ENCODE measurements at regions not wholly inside any gene's neighbourhood (a gene's known extent, or its start where the extent isn't known, plus 50 kb on each side); places are given as distances from the start of the nearest gene placed in this dataset.

DNA sequence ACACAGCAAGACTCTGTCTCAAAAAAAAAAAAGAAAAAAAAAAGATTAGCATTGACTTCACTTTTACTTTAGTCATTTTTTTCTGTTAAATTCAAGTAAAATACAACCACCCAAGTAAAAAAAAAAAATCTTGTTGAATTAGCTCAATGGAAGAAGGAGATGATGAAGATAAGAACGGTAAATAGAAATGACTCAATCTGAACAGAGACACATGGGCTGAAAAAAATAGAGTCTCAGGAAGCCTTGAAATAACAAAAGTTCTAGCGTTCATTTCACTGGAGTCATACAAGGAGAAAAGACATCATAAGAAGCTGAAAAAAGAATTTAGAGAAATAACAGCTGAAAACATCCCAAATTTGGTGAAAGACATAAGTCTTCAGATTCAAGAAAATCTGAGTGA, 75.5 kb downstream of the CASP3 start:
- H3K9me2 ChIP-seq (ENCODE audit: insufficient read depth, low read length), result no peaks in the 10 kb centered on the region
- H3K9ac ChIP-seq (ENCODE audit: low read length), result no peak overlapping the region

GRCh38 chr4:184568770-184569169, 80.5 kb downstream of the CASP3 start:
- H3K36me3 ChIP-seq (ENCODE audit: insufficient read depth, low read length), result no peaks in the 10 kb centered on the region
- H3K79me2 ChIP-seq (replicated peaks; ENCODE audit: insufficient read depth, low read length), result no peaks in the 10 kb centered on the region

More for the DNA sequence above, 75.5 kb downstream of the CASP3 start:
- Histone ChIP-seq H3K79me2 (replicated peaks; ENCODE audit: insufficient read depth, low read length) (no peaks in the 10 kb centered on the region), H2AFZ (ENCODE audit: low read depth, low read length) (no peak overlapping the region), H3K27me3 (ENCODE audit: insufficient read depth, low read depth, low read length) (no peaks in the 10 kb centered on the region), H3F3A (ENCODE audit: insufficient read depth, low read length, poor library complexity, severe bottlenecking) (no peaks in the 10 kb centered on the region), H4K20me1 (ENCODE audit: insufficient read depth) (no peaks in the 10 kb centered on the region), H3K4me2 (ENCODE audit: low read length) (no peak overlapping the region), H3K4me3 (ENCODE audit: low read length) (no peak overlapping the region), H3K27ac (ENCODE audit: low read length) (no peak overlapping the region), H3K9me3 (ENCODE audit: low read length) (no peaks in the 10 kb centered on the region), H3K36me3 (ENCODE audit: insufficient read depth, low read length) (no peaks in the 10 kb centered on the region)
- TF ChIP-seq EP300 (conservative IDR thresholded peaks at IDR 0.05; ENCODE audit: poor library complexity, severe bottlenecking), result no peak
- TF ChIP-seq SMC3 (conservative IDR thresholded peaks at IDR 0.05; ENCODE audit: poor library complexity), result no peak
- TF ChIP-seq POLR2AphosphoS5 (IDR thresholded peaks at IDR 0.05), result no peak
- no peak for TF ChIP-seq MXI1 (conservative IDR thresholded peaks at IDR 0.05; ENCODE audit: poor library complexity, severe bottlenecking)
- no peak for TF ChIP-seq RAD21 (conservative IDR thresholded peaks at IDR 0.05)
- TF ChIP-seq CTCF (IDR thresholded peaks at IDR 0.05; ENCODE audit: poor library complexity, severe bottlenecking), result no peak
- TF ChIP-seq EZH2 (IDR thresholded peaks at IDR 0.05; ENCODE audit: borderline replicate concordance, insufficient read depth, low read length, poor library complexity, severe bottlenecking), result no peak
- TF ChIP-seq TAF1 (IDR thresholded peaks at IDR 0.05; ENCODE audit: low read depth), result no peak
- TF ChIP-seq, protein P1, sequence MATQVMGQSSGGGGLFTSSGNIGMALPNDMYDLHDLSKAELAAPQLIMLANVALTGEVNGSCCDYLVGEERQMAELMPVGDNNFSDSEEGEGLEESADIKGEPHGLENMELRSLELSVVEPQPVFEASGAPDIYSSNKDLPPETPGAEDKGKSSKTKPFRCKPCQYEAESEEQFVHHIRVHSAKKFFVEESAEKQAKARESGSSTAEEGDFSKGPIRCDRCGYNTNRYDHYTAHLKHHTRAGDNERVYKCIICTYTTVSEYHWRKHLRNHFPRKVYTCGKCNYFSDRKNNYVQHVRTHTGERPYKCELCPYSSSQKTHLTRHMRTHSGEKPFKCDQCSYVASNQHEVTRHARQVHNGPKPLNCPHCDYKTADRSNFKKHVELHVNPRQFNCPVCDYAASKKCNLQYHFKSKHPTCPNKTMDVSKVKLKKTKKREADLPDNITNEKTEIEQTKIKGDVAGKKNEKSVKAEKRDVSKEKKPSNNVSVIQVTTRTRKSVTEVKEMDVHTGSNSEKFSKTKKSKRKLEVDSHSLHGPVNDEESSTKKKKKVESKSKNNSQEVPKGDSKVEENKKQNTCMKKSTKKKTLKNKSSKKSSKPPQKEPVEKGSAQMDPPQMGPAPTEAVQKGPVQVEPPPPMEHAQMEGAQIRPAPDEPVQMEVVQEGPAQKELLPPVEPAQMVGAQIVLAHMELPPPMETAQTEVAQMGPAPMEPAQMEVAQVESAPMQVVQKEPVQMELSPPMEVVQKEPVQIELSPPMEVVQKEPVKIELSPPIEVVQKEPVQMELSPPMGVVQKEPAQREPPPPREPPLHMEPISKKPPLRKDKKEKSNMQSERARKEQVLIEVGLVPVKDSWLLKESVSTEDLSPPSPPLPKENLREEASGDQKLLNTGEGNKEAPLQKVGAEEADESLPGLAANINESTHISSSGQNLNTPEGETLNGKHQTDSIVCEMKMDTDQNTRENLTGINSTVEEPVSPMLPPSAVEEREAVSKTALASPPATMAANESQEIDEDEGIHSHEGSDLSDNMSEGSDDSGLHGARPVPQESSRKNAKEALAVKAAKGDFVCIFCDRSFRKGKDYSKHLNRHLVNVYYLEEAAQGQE (IDR thresholded peaks at IDR 0.05; ENCODE audit: borderline replicate concordance), result no peak

More at GRCh38 chr4:184568770-184569169, 80.5 kb downstream of the CASP3 start:
- Histone ChIP-seq H2AFZ (ENCODE audit: low read depth, low read length) (no peak overlapping the region), H3K9me2 (ENCODE audit: insufficient read depth, low read length) (no peaks in the 10 kb centered on the region), H3K4me3 (ENCODE audit: low read length) (no peak overlapping the region), H3K4me2 (ENCODE audit: low read length) (no peak overlapping the region), H4K20me1 (ENCODE audit: insufficient read depth) (no peaks in the 10 kb centered on the region), H3K9me3 (ENCODE audit: low read length) (no peaks in the 10 kb centered on the region), H3K27me3 (ENCODE audit: insufficient read depth, low read depth, low read length) (no peaks in the 10 kb centered on the region), H3F3A (ENCODE audit: insufficient read depth, low read length, poor library complexity, severe bottlenecking) (no peaks in the 10 kb centered on the region), H3K27ac (ENCODE audit: low read length) (no peak overlapping the region), H3K9ac (ENCODE audit: low read length) (no peak overlapping the region)
- TF ChIP-seq EZH2 (IDR thresholded peaks at IDR 0.05; ENCODE audit: borderline replicate concordance, insufficient read depth, low read length, poor library complexity, severe bottlenecking), result no peak
- no peak for TF ChIP-seq SMC3 (conservative IDR thresholded peaks at IDR 0.05; ENCODE audit: poor library complexity)
- no peak for TF ChIP-seq RAD21 (conservative IDR thresholded peaks at IDR 0.05)
- no peak for TF ChIP-seq TAF1 (IDR thresholded peaks at IDR 0.05; ENCODE audit: low read depth)
- no peak for TF ChIP-seq EP300 (conservative IDR thresholded peaks at IDR 0.05; ENCODE audit: poor library complexity, severe bottlenecking)
- no peak for TF ChIP-seq CTCF (IDR thresholded peaks at IDR 0.05; ENCODE audit: poor library complexity, severe bottlenecking)
- TF ChIP-seq POLR2AphosphoS5 (IDR thresholded peaks at IDR 0.05), result no peak
- TF ChIP-seq, protein P1 (IDR thresholded peaks at IDR 0.05; ENCODE audit: borderline replicate concordance), result no peak
- TF ChIP-seq MXI1 (conservative IDR thresholded peaks at IDR 0.05; ENCODE audit: poor library complexity, severe bottlenecking), result no peak

Data from neural cell (in vitro differentiated cells).